Naive thymus-derived CD8-positive, alpha-beta T cell (primary cell): ENCODE measurements at regions not wholly inside any gene's neighbourhood (a gene's known extent, or its start where the extent isn't known, plus 50 kb on each side); places are given as distances from the start of the nearest gene placed in this dataset.

ENCODE experiments used
- ATAC-seq, 2 donors: fragments of 150-1000 bp; cut with Tn5 transposase in 1 of 2; sonication (Bioruptor Pico), chemical (Tn5 transposase) in 1 of 2; 1 replicate in 1 of 2; 2 replicates in 1 of 2; pipeline ENCODE4 v1.10.0; 2021; ENCODE audit warnings: mild to moderate bottlenecking in 2 of 2, moderate library complexity in 2 of 2
- POLR2A ChIA-PET: fragments of 350-600 bp; sonication (Branson Sonifier 250); formaldehyde crosslinking; loops from one replicate; lab custom pipeline; 2021; ENCODE audit warnings: antibody characterized with exemption; lab: Charles Lee
- DNase-seq, 10 donors: peaks; one replicate each; pipeline versions ENCODE4 v3.0.0 to v3.0.0-alpha.2; 2020 to 2022
- H3K27ac Mint-ChIP-seq, 10 donors: one replicate each; pipeline ENCODE4 v1.8.0; 2020 to 2022; ENCODE audit warnings: mild to moderate bottlenecking in 10 of 10, mixed read lengths in 10 of 10, moderate library complexity in 4 of 10, inconsistent platforms in 1 of 10
- H3K27me3 Mint-ChIP-seq, 5 donors: one replicate each; pipeline ENCODE4 v1.8.0; 2021 to 2022; ENCODE audit warnings: mixed read lengths in 5 of 5
- H3K36me3 Mint-ChIP-seq, 3 donors: one replicate each; pipeline ENCODE4 v1.8.0; 2020 to 2022; ENCODE audit warnings: mixed read lengths in 3 of 3, mild to moderate bottlenecking in 2 of 3, inconsistent platforms in 1 of 3
- H3K4me1 Mint-ChIP-seq, 4 donors: one replicate each; pipeline ENCODE4 v1.8.0; 2021 to 2022; ENCODE audit warnings: mixed read lengths in 4 of 4
- H3K4me3 Mint-ChIP-seq, 10 donors: one replicate each; pipeline ENCODE4 v1.8.0; 2020 to 2022; ENCODE audit warnings: mild to moderate bottlenecking in 10 of 10, mixed read lengths in 10 of 10, moderate library complexity in 6 of 10, inconsistent platforms in 1 of 10
- H3K9me3 Mint-ChIP-seq, 9 donors: one replicate each; pipeline ENCODE4 v1.8.0; 2020 to 2022; ENCODE audit warnings: mixed read lengths in 9 of 9, mild to moderate bottlenecking in 3 of 9, inconsistent platforms in 1 of 9, moderate library complexity in 1 of 9

- POLR2A ChIA-PET, result no interaction called here
- H3K36me3 Mint-ChIP-seq, result no peaks in the 10 kb centered on the region
- H3K4me3 Mint-ChIP-seq, result no peak overlapping the region
- H3K27ac Mint-ChIP-seq, result peak overlapping the region in 1 of 10 donors; percentile 28
- peaks cover 0 to 2% (median 0%) of the 10 kb centered on the region in 4 donors for H3K4me1 Mint-ChIP-seq
- H3K9me3 Mint-ChIP-seq, result no peaks in the 10 kb centered on the region
- no peaks in the 10 kb centered on the region for H3K27me3 Mint-ChIP-seq
- DNase-seq (no peak), ATAC-seq (no peak)
Observed at GRCh38 chr6:44730771-44731391, 343.4 kb downstream of the CDC5L start.

GRCh38 chr6:44731485-44732095 lies 344.1 kb downstream of the CDC5L start:
- ATAC-seq (no peak), DNase-seq (no peak)
- Mint-ChIP-seq H3K9me3 (no peaks in the 10 kb centered on the region), H3K27ac (peak overlapping the region in 2 of 10 donors; percentile 22 to 28), H3K4me1 (peaks cover 0 to 2% (median 0%) of the 10 kb centered on the region in 4 donors), H3K4me3 (no peak overlapping the region), H3K36me3 (no peaks in the 10 kb centered on the region), H3K27me3 (no peaks in the 10 kb centered on the region)
- POLR2A ChIA-PET, result no interaction called here

GRCh38 chr6:44732243-44732642 lies 344.7 kb downstream of the CDC5L start:
- no peaks in the 10 kb centered on the region for H3K36me3 Mint-ChIP-seq
- H3K27me3 Mint-ChIP-seq, result no peaks in the 10 kb centered on the region
- no peak overlapping the region for H3K27ac Mint-ChIP-seq
- DNase-seq (no peak), ATAC-seq (no peak)
- no peaks in the 10 kb centered on the region for H3K9me3 Mint-ChIP-seq
- H3K4me3 Mint-ChIP-seq, result no peak overlapping the region
- POLR2A ChIA-PET, result no interaction called here
- peaks cover 0 to 2% (median 0%) of the 10 kb centered on the region in 4 donors for H3K4me1 Mint-ChIP-seq

GRCh38 chr6:44733126-44733525 lies 345.6 kb downstream of the CDC5L start:
- POLR2A ChIA-PET, result no interaction called here

GRCh38 chr6:44733868-44734267 lies 346.4 kb downstream of the CDC5L start:
- Mint-ChIP-seq H3K27ac (peak overlapping the region in 1 of 10 donors; percentile 1), H3K27me3 (no peaks in the 10 kb centered on the region), H3K4me3 (no peak overlapping the region), H3K9me3 (no peaks in the 10 kb centered on the region), H3K4me1 (peaks cover 0 to 2% (median 0%) of the 10 kb centered on the region in 4 donors), H3K36me3 (no peaks in the 10 kb centered on the region)
- POLR2A ChIA-PET, result no interaction called here
- DNase-seq (no peak), ATAC-seq (no peak)

More at GRCh38 chr6:44733126-44733525, 345.6 kb downstream of the CDC5L start:
- no peak for DNase-seq
- Mint-ChIP-seq H3K27ac (no peak overlapping the region), H3K27me3 (no peaks in the 10 kb centered on the region), H3K9me3 (no peaks in the 10 kb centered on the region), H3K4me3 (no peak overlapping the region), H3K4me1 (peaks cover 0 to 2% (median 0%) of the 10 kb centered on the region in 4 donors), H3K36me3 (no peaks in the 10 kb centered on the region)
- ATAC-seq, result no peak

GRCh38 chr6:44734886-44735629 lies 347.6 kb downstream of the CDC5L start:
- Mint-ChIP-seq H3K27ac (no peak overlapping the region), H3K27me3 (peaks cover 0 to under 1% (median 0%) of the 10 kb centered on the region in 5 donors), H3K9me3 (no peaks in the 10 kb centered on the region), H3K4me1 (peaks cover 0 to 4% (median 0%) of the 10 kb centered on the region in 4 donors), H3K4me3 (no peak overlapping the region), H3K36me3 (no peaks in the 10 kb centered on the region)
- POLR2A ChIA-PET, result no interaction called here
- DNase-seq (no peak), ATAC-seq (no peak)

- Mint-ChIP-seq H3K27me3 (peaks cover 0 to 3% (median 0%) of the 10 kb centered on the region in 5 donors), H3K27ac (no peak overlapping the region)
Observed at GRCh38 chr6:44735630-44735963, 348.1 kb downstream of the CDC5L start.

GRCh38 chr6:44737341-44737740 lies 349.8 kb downstream of the CDC5L start:
- ATAC-seq (no peak), DNase-seq (no peak)
- Mint-ChIP-seq H3K27ac (no peak overlapping the region), H3K36me3 (no peaks in the 10 kb centered on the region), H3K4me1 (peaks cover 0 to 6% (median 0%) of the 10 kb centered on the region in 4 donors), H3K9me3 (no peaks in the 10 kb centered on the region), H3K4me3 (no peak overlapping the region), H3K27me3 (peaks cover 0 to 3% (median 0%) of the 10 kb centered on the region in 5 donors)
- POLR2A ChIA-PET, result no interaction called here

More at GRCh38 chr6:44735630-44735963, 348.1 kb downstream of the CDC5L start:
- POLR2A ChIA-PET, result no interaction called here
- no peak for DNase-seq
- no peaks in the 10 kb centered on the region for H3K36me3 Mint-ChIP-seq
- H3K4me3 Mint-ChIP-seq, result no peak overlapping the region
- H3K4me1 Mint-ChIP-seq, result peaks cover 0 to 6% (median 0%) of the 10 kb centered on the region in 4 donors
- no peak for ATAC-seq
- no peaks in the 10 kb centered on the region for H3K9me3 Mint-ChIP-seq

GRCh38 chr6:44737829-44738528 lies 350.5 kb downstream of the CDC5L start:
- no peaks in the 10 kb centered on the region for H3K36me3 Mint-ChIP-seq
- peaks cover 0 to 3% (median 0%) of the 10 kb centered on the region in 5 donors for H3K27me3 Mint-ChIP-seq
- POLR2A ChIA-PET, result no interaction called here
- ATAC-seq (no peak), DNase-seq (no peak)
- H3K27ac Mint-ChIP-seq, result peak overlapping the region in 1 of 10 donors; percentile 11
- H3K4me3 Mint-ChIP-seq, result no peak overlapping the region
- no peaks in the 10 kb centered on the region for H3K9me3 Mint-ChIP-seq
- peaks cover 0 to 6% (median 0%) of the 10 kb centered on the region in 4 donors for H3K4me1 Mint-ChIP-seq

GRCh38 chr6:44738601-44739146 lies 351.2 kb downstream of the CDC5L start:
- Mint-ChIP-seq H3K27ac (peak overlapping the region in 1 of 10 donors; percentile 80), H3K9me3 (no peaks in the 10 kb centered on the region), H3K4me3 (no peak overlapping the region), H3K36me3 (no peaks in the 10 kb centered on the region), H3K27me3 (peaks cover 0 to 3% (median 0%) of the 10 kb centered on the region in 5 donors), H3K4me1 (peaks cover 0 to 8% (median 0%) of the 10 kb centered on the region in 4 donors)
- no peak for ATAC-seq
- POLR2A ChIA-PET, result no interaction called here
- DNase-seq, result no peak

- DNase-seq (no peak), ATAC-seq (no peak)
- POLR2A ChIA-PET, result no interaction called here
- H3K27me3 Mint-ChIP-seq, result peaks cover 0 to 3% (median 0%) of the 10 kb centered on the region in 5 donors
- H3K4me1 Mint-ChIP-seq, result peaks cover 0 to 8% (median 0%) of the 10 kb centered on the region in 4 donors
- H3K9me3 Mint-ChIP-seq, result peaks cover 0 to 3% (median 0%) of the 10 kb centered on the region in 9 donors
- no peaks in the 10 kb centered on the region for H3K36me3 Mint-ChIP-seq
- no peak overlapping the region for H3K27ac Mint-ChIP-seq
- no peak overlapping the region for H3K4me3 Mint-ChIP-seq
Observed at GRCh38 chr6:44739181-44739580, 351.7 kb downstream of the CDC5L start.

- Mint-ChIP-seq H3K9me3 (peaks cover 0 to 10% (median 2%) of the 10 kb centered on the region in 9 donors), H3K4me1 (peaks cover 0 to 6% (median 0%) of the 10 kb centered on the region in 4 donors), H3K27ac (peak overlapping the region in 1 of 10 donors; percentile 83), H3K36me3 (peaks cover 0 to 12% (median 6%) of the 10 kb centered on the region in 3 donors), H3K27me3 (peaks cover 0 to 3% (median 0%) of the 10 kb centered on the region in 5 donors), H3K4me3 (no peak overlapping the region)
- ATAC-seq (no peak), DNase-seq (no peak)
- POLR2A ChIA-PET, result no interaction called here
Observed at GRCh38 chr6:44740566-44741120, 353.1 kb downstream of the CDC5L start.
